ENCODE measurements at regions not wholly inside any gene's neighbourhood (a gene's known extent, or its start where the extent isn't known, plus 50 kb on each side); places are given as distances from the start of the nearest gene placed in this dataset.
A peak's percentile ranks its signal among the peaks of the same experiment; 100 is the strongest.
"Not testable (repeated sequence)": the region's sequence is repeated elsewhere in the genome, so short reads cannot be mapped to it uniquely, and the experiment has no call there.

GRCh38 chr7:8809320-8809719 lies 375.9 kb downstream of the NXPH1 start:
- no peak for DNase-seq

GRCh38 chr7:8817448-8818036 lies 384.1 kb downstream of the NXPH1 start:
- no peak for DNase-seq

GRCh38 chr7:8818406-8818805 lies 385.0 kb downstream of the NXPH1 start:
- DNase-seq = no peak

- DNase-seq = no peak
Measured at GRCh38 chr7:8822595-8822994, 389.2 kb downstream of the NXPH1 start.

- DNase-seq = peak; percentile 22
Measured at GRCh38 chr7:8823486-8823885, 390.1 kb downstream of the NXPH1 start.

GRCh38 chr7:8827329-8827728 lies 393.9 kb downstream of the NXPH1 start:
- DNase-seq = no peak

GRCh38 chr7:8829100-8829499 lies 395.7 kb downstream of the NXPH1 start:
- no peak for DNase-seq

GRCh38 chr7:8831376-8831775 lies 398.0 kb downstream of the NXPH1 start:
- no peak for DNase-seq

- DNase-seq = no peak
Measured at GRCh38 chr7:8833355-8833754, 399.9 kb downstream of the NXPH1 start.

GRCh38 chr7:8841171-8841570 lies 407.8 kb downstream of the NXPH1 start:
- DNase-seq = no peak

GRCh38 chr7:8871716-8872115 lies 438.3 kb downstream of the NXPH1 start:
- no peak for DNase-seq

GRCh38 chr7:8881916-8882315 lies 448.5 kb downstream of the NXPH1 start:
- no peak for DNase-seq

- DNase-seq = no peak
Measured at GRCh38 chr7:8885480-8886000, 452.1 kb downstream of the NXPH1 start.

GRCh38 chr7:8890346-8890745 lies 456.9 kb downstream of the NXPH1 start:
- DNase-seq = not testable (repeated sequence)

GRCh38 chr7:8893775-8894174 lies 460.4 kb downstream of the NXPH1 start:
- DNase-seq = no peak

- DNase-seq = no peak
Measured at GRCh38 chr7:8906396-8907075, 473.1 kb downstream of the NXPH1 start.

- no peak for DNase-seq
Measured at GRCh38 chr7:8908889-8909288, 475.5 kb downstream of the NXPH1 start.

GRCh38 chr7:8913682-8914081 lies 480.3 kb downstream of the NXPH1 start:
- no peak for DNase-seq

GRCh38 chr7:8921807-8922206 lies 488.4 kb downstream of the NXPH1 start:
- no peak for DNase-seq

- DNase-seq = no peak
Measured at GRCh38 chr7:8922726-8923125, 489.3 kb downstream of the NXPH1 start.

GRCh38 chr7:8923164-8923806 lies 489.9 kb downstream of the NXPH1 start:
- no peak for DNase-seq

- no peak for DNase-seq
Measured at GRCh38 chr7:8931906-8932646, 498.7 kb downstream of the NXPH1 start.

- DNase-seq = no peak
Measured at GRCh38 chr7:8932751-8933150, 499.3 kb downstream of the NXPH1 start.

- DNase-seq = no peak
Measured at GRCh38 chr7:8937204-8937603, 503.8 kb downstream of the NXPH1 start.
